Testis (tissue), 2 donors: ENCODE measurements at regions not wholly inside any gene's neighbourhood (a gene's known extent, or its start where the extent isn't known, plus 50 kb on each side); places are given as distances from the start of the nearest gene placed in this dataset.

Experiments
- DNase-seq: peaks from one replicate; pipeline ENCODE4 v3.0.0-alpha.2; 2019
- H3K27ac ChIP-seq, 2 donors: fragments of 200-600 bp; sonication (generic); one replicate each; pipeline ENCODE4 v1.5.1; 2019
- H3K27me3 ChIP-seq: fragments of 200-600 bp; sonication (generic); one replicate; pipeline ENCODE4 v1.5.1; 2019
- H3K36me3 ChIP-seq: fragments of 200-600 bp; sonication (generic); one replicate; pipeline ENCODE4 v1.5.1; 2017; ENCODE audit warnings: low read depth; ENCODE audit errors: missing control alignments
- H3K4me1 ChIP-seq: fragments of 200-600 bp; sonication (generic); one replicate; pipeline ENCODE4 v1.5.1; 2019
- H3K4me3 ChIP-seq, 2 donors: fragments of 200-600 bp; sonication (generic); one replicate each; pipeline ENCODE4 v1.5.1; 2017 to 2019
- H3K9me3 ChIP-seq: fragments of 200-600 bp; sonication (generic); one replicate; pipeline ENCODE4 v1.5.1; 2017
- POLR2A ChIP-seq: fragments of 450-650 bp; IDR thresholded peaks from one replicate; pipeline ENCODE4 v1.6.1; 2017; ENCODE audit warnings: antibody characterized with exemption, mild to moderate bottlenecking, moderate library complexity
- WGBS, 2 donors: methylation state at CpG; one replicate each; pipeline ENCODE4 v1.1.5; 2018; 5-methylcytosine and 5-hydroxymethylcytosine counted together
- intact Hi-C: fragments of 100-400 bp; cut with DNase I; formaldehyde crosslinking; loops from one replicate; pipeline ENCODE4 v1.15.1; 2023; ENCODE audit warnings: low total_unique reads
- TF ChIP-seq, protein P1 (sequence below), 3 experiments: fragments of 450-650 bp in 2 of 3; fragments of 200-600 bp in 1 of 3; sonication (generic) in 1 of 3; IDR thresholded peaks; one replicate each; pipeline ENCODE4 v1.5.1; 2016 to 2019; ENCODE audit warnings: antibody characterized with exemption in 3 of 3, mild to moderate bottlenecking in 2 of 3, moderate library complexity in 1 of 3

DNA sequence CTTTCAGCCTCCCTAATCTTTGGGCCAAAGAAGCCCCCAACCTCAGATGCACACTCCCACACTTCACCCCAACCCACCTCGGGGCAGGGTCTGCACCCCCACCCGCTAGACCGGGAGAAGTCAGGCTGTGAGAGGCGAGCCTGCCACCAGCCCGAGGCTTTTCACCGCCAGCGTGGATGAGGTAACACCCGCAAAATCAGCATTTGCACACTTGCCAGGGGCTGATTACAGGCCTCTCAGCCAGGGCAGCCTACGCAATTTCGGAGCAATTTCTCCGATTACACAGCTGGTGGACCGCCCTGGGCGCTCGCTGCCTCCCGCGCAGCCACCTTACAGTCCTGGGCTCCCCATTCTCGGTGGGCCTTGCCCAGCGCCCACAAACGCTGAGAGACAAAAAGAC lies 68.5 kb downstream of the FOXD1 start:
- Histone ChIP-seq H3K9me3 (no peaks in the 10 kb centered on the region), H3K27ac (no peak overlapping the region), H3K4me1 (peaks cover 9% of the 10 kb centered on the region), H3K27me3 (no peaks in the 10 kb centered on the region), H3K36me3 (no peaks in the 10 kb centered on the region), H3K4me3 (peak overlapping the region in 1 of 2 donors; percentile 55)
- WGBS, 2 donors: 20 to 26% methylated on average over 9 to 19 of the region's 19 CpGs
- intact Hi-C loops: no loop called here
- no peak for DNase-seq
- TF ChIP-seq, protein P1, sequence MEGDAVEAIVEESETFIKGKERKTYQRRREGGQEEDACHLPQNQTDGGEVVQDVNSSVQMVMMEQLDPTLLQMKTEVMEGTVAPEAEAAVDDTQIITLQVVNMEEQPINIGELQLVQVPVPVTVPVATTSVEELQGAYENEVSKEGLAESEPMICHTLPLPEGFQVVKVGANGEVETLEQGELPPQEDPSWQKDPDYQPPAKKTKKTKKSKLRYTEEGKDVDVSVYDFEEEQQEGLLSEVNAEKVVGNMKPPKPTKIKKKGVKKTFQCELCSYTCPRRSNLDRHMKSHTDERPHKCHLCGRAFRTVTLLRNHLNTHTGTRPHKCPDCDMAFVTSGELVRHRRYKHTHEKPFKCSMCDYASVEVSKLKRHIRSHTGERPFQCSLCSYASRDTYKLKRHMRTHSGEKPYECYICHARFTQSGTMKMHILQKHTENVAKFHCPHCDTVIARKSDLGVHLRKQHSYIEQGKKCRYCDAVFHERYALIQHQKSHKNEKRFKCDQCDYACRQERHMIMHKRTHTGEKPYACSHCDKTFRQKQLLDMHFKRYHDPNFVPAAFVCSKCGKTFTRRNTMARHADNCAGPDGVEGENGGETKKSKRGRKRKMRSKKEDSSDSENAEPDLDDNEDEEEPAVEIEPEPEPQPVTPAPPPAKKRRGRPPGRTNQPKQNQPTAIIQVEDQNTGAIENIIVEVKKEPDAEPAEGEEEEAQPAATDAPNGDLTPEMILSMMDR (IDR thresholded peaks at IDR 0.05): no peak
- TF ChIP-seq POLR2A: no peak

DNA sequence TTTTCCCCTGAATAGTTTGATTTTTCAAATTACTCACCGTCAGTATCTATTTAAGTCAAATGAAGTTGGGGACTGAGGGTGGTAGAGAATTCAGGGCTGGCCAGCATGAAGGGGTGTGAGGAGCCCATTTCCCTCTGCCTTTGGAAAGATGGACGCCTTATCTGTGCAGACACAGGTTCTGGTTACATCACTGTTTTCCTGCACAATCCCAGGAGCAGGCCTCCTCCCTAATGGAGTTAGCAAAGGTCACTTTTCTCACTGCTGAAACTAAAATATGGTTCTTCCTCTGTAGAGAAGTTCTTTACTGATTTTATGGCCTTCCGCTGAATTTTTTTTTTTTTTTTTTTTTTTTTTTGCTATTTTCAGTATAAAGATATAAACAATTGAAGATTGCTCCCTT lies 69.1 kb downstream of the FOXD1 start:
- no peak for DNase-seq
- H3K36me3 ChIP-seq: no peaks in the 10 kb centered on the region
- no peak for TF ChIP-seq POLR2A
- TF ChIP-seq, protein P1 (IDR thresholded peaks at IDR 0.05): no peak
- WGBS, 2 donors: 57 to 66% methylated on average over 3 of the region's 3 CpGs
- H3K4me1 ChIP-seq: peaks cover 9% of the 10 kb centered on the region
- intact Hi-C loops: no loop called here
- H3K9me3 ChIP-seq: no peaks in the 10 kb centered on the region
- no peak overlapping the region for H3K4me3 ChIP-seq
- H3K27me3 ChIP-seq: no peaks in the 10 kb centered on the region
- H3K27ac ChIP-seq: no peak overlapping the region

DNA sequence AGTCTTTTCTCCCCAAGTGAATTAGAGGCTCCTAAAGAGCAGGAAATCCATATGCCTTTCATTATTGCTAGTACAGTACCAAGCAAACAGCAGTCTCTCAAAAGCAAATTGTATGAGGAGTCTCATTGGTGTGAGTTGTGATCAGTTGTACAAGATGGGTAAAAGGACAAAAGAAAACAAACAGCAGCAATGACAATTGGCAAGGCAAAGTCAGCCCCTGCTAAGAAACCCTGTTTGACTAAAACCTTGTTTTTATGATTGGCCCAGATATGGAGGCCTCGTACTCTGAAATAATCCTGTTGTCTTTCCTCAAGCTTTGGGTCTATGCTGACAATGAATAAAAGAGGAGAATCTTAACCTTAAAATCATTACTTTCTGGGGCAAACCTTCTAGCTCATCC lies 69.8 kb downstream of the FOXD1 start:
- no peaks in the 10 kb centered on the region for H3K27me3 ChIP-seq
- no peaks in the 10 kb centered on the region for H3K36me3 ChIP-seq
- no peak for TF ChIP-seq POLR2A
- TF ChIP-seq, protein P1 (IDR thresholded peaks at IDR 0.05): no peak
- intact Hi-C loops: no loop called here
- DNase-seq: no peak
- WGBS, 2 donors: 94 to 100% methylated on average over 1 of the region's 1 CpG
- peaks cover 9% of the 10 kb centered on the region for H3K4me1 ChIP-seq
- H3K27ac ChIP-seq: no peak overlapping the region
- H3K9me3 ChIP-seq: no peaks in the 10 kb centered on the region
- H3K4me3 ChIP-seq: no peak overlapping the region

DNA sequence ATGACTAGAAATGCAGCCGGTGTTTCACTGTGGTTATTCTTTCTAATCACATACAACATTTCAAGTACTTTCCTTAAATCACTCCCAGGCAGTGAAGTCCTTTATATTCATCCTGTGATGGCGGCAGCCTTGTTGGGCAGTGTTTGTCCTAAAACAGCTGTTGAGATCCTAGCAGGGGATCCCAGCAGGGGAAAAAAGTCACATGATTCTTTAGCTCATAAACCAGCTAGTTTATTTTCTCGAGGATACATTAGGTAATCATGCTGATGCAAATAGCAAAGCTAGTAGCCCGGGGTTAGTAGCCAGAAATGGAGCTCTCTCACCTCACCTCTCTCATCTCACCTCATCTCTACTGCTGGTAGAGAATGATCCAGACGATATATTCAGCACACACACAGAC lies 70.5 kb downstream of the FOXD1 start:
- WGBS, 2 donors: 59 to 67% methylated on average over 5 of the region's 5 CpGs
- no peak overlapping the region for H3K27ac ChIP-seq
- H3K4me3 ChIP-seq: no peak overlapping the region
- H3K36me3 ChIP-seq: no peaks in the 10 kb centered on the region
- DNase-seq: no peak
- intact Hi-C loops: no loop called here
- TF ChIP-seq, protein P1 (IDR thresholded peaks at IDR 0.05): no peak
- TF ChIP-seq POLR2A: no peak
- no peaks in the 10 kb centered on the region for H3K27me3 ChIP-seq
- no peaks in the 10 kb centered on the region for H3K9me3 ChIP-seq
- H3K4me1 ChIP-seq: peaks cover 9% of the 10 kb centered on the region

DNA sequence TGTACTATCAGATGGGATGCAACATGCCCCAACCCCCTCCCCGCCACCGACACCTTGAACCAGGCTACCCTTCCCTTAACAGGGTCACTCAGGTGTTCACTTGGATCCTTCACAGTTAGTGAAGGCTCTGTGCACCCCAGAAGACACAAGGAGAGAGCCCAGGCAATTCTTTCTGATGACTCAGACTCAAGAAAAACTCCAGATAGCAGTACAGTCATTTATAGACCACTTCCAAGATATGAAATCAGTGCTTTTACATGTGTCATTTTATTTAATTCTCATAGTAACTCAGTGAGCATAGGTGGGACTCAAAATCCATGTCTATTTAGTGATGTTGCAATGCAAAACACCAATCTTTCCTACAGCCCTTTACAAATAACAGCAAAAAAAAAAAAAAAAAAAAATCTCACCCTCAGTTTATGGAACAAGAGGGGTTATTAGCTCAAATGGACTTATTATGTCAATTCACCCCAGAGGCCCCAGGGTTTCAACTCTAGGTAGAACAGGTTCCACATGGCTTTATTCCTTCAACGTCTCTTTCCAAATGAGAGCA lies 71.9 kb downstream of the FOXD1 start:
- WGBS, 2 donors: 82 to 87% methylated on average over 3 of the region's 3 CpGs

More for the DNA sequence above, 71.9 kb downstream of the FOXD1 start:
- H3K36me3 ChIP-seq: no peaks in the 10 kb centered on the region
- peaks cover 3% of the 10 kb centered on the region for H3K4me1 ChIP-seq
- H3K27me3 ChIP-seq: no peaks in the 10 kb centered on the region
- H3K4me3 ChIP-seq: no peak overlapping the region
- TF ChIP-seq, protein P1 (IDR thresholded peaks at IDR 0.05): no peak
- no peak for TF ChIP-seq POLR2A
- intact Hi-C loops: no loop called here
- H3K9me3 ChIP-seq: no peaks in the 10 kb centered on the region
- no peak for DNase-seq
- no peak overlapping the region for H3K27ac ChIP-seq
